IMR-90 (cell line): ENCODE measurements at regions not wholly inside any gene's neighbourhood (a gene's known extent, or its start where the extent isn't known, plus 50 kb on each side); places are given as distances from the start of the nearest gene placed in this dataset.

ENCODE experiments used
- ATAC-seq: fragments of 200-7000 bp; cut with Tn5 transposase; 2 replicates; pipeline ENCODE4 v1.9.1; 2020; ENCODE audit warnings: low read depth, mild to moderate bottlenecking, moderate library complexity
- BruUV-seq: library from RNA; stranded (reverse); fragments of 400-500 nt; replicated peaks from 2 replicates; lab custom pipeline; 2021; lab: Mats Ljungman, UMichigan
- CTCF ChIA-PET: fragments of 300-600 bp; formaldehyde crosslinking; extraction: SDS; loops from one replicate; lab custom pipeline; 2021; ENCODE audit warnings: antibody characterized with exemption; lab: Yijun Ruan, JAX
- POLR2A ChIA-PET: fragments of 300-600 bp; sonication (Branson Sonifier 250); formaldehyde crosslinking; loops from one replicate; lab custom pipeline; 2022; ENCODE audit warnings: antibody characterized with exemption; ENCODE audit not compliant: unreplicated experiment; lab: Charles Lee
- DNase-seq: peaks from one replicate; pipeline ENCODE4 v3.0.0; 2013
- H2AFZ ChIP-seq: replicated peaks from 2 replicates; pipeline ENCODE3; 2013; ENCODE audit warnings: low read length, mild to moderate bottlenecking; ENCODE audit not compliant: poor library complexity
- H2AK5ac ChIP-seq: 2 replicates; pipeline ENCODE4 v1.6.1; 2013; ENCODE audit warnings: low read depth, low read length, inconsistent platforms
- H2AK9ac ChIP-seq: replicated peaks from 2 replicates; pipeline ENCODE3; 2013; ENCODE audit warnings: mild to moderate bottlenecking, low read depth, low read length, moderate library complexity; ENCODE audit not compliant: poor library complexity
- H2BK120ac ChIP-seq: 2 replicates; pipeline ENCODE4 v1.6.1; 2013; ENCODE audit warnings: low read depth, low read length, inconsistent platforms
- H2BK15ac ChIP-seq: 3 replicates; pipeline ENCODE4 v1.6.1; 2013; ENCODE audit warnings: low read depth, low read length, inconsistent platforms
- H2BK20ac ChIP-seq: 2 replicates; pipeline ENCODE4 v1.6.1; 2013; ENCODE audit warnings: low read depth, mild to moderate bottlenecking, inconsistent platforms, low read length, moderate library complexity
- H2BK5ac ChIP-seq: 2 replicates; pipeline ENCODE4 v1.6.1; 2013; ENCODE audit warnings: mild to moderate bottlenecking, low read depth, low read length, inconsistent platforms; ENCODE audit not compliant: poor library complexity, severe bottlenecking
- H3K14ac ChIP-seq: replicated peaks from 2 replicates; pipeline ENCODE4 v1.6.1; 2013; ENCODE audit warnings: low read depth, low read length, inconsistent platforms
- H3K18ac ChIP-seq: 2 replicates; pipeline ENCODE4 v1.6.1; 2013; ENCODE audit warnings: low read depth, low read length, control low read depth
- H3K23ac ChIP-seq: 2 replicates; pipeline ENCODE4 v1.6.1; 2013; ENCODE audit warnings: low read depth, low read length, inconsistent platforms
- H3K27ac ChIP-seq: 2 replicates; pipeline ENCODE4 v1.5.1; 2013; ENCODE audit warnings: mild to moderate bottlenecking, control low read depth, low read length; ENCODE audit not compliant: insufficient read depth
- H3K27me3 ChIP-seq: 2 replicates; pipeline ENCODE4 v1.6.1; 2013; ENCODE audit warnings: low read length; ENCODE audit not compliant: control insufficient read depth, insufficient read depth
- H3K36me3 ChIP-seq: 2 replicates; pipeline ENCODE4 v1.6.1; 2013; ENCODE audit warnings: low read length, mixed read lengths; ENCODE audit not compliant: control insufficient read depth, insufficient read depth
- H3K4ac ChIP-seq: 2 replicates; pipeline ENCODE4 v1.6.1; 2013; ENCODE audit warnings: low read depth, low read length, inconsistent platforms
- H3K4me1 ChIP-seq: 2 replicates; pipeline ENCODE4 v1.6.1; 2013; ENCODE audit warnings: low read length, mixed read lengths; ENCODE audit not compliant: control insufficient read depth, insufficient read depth
- H3K4me2 ChIP-seq: 2 replicates; pipeline ENCODE4 v1.6.1; 2013; ENCODE audit warnings: low read depth, mild to moderate bottlenecking, control low read depth, low read length, moderate library complexity
- H3K4me3 ChIP-seq: 2 replicates; pipeline ENCODE4 v1.5.1; 2013; ENCODE audit warnings: low read depth, mild to moderate bottlenecking, control low read depth, low read length, moderate library complexity; ENCODE audit not compliant: insufficient read depth
- H3K56ac ChIP-seq: 2 replicates; pipeline ENCODE4 v1.6.1; 2013; ENCODE audit warnings: low read length, inconsistent platforms; ENCODE audit not compliant: insufficient read depth; ENCODE audit errors: extremely low read depth
- H3K79me1 ChIP-seq, 2 experiments: 2 replicates each; pipeline ENCODE4 v1.6.1; 2013; ENCODE audit warnings: low read length in 2 of 2, inconsistent platforms in 1 of 2, low read depth in 1 of 2
- H3K9ac ChIP-seq: 2 replicates; pipeline ENCODE4 v1.6.1; 2013; ENCODE audit warnings: low read depth, low read length, control low read depth
- H3K9me1 ChIP-seq: 2 replicates; pipeline ENCODE4 v1.6.1; 2013; ENCODE audit warnings: low read length, inconsistent platforms; ENCODE audit not compliant: insufficient read depth
- H3K9me3 ChIP-seq: 2 replicates; pipeline ENCODE4 v1.6.1; 2013; ENCODE audit warnings: low read length; ENCODE audit not compliant: control insufficient read depth, insufficient read depth
- H4K20me1 ChIP-seq: 2 replicates; pipeline ENCODE4 v1.6.1; 2013; ENCODE audit warnings: low read length, inconsistent platforms; ENCODE audit not compliant: insufficient read depth
- H4K5ac ChIP-seq: 2 replicates; pipeline ENCODE4 v1.6.1; 2013; ENCODE audit warnings: mild to moderate bottlenecking, low read depth, low read length, control low read depth
- H4K8ac ChIP-seq, 2 experiments: 2 replicates each; pipeline ENCODE4 v1.6.1; 2013; ENCODE audit warnings: low read depth in 2 of 2, low read length in 2 of 2, control low read depth in 1 of 2, inconsistent platforms in 1 of 2
- H4K91ac ChIP-seq: 2 replicates; pipeline ENCODE4 v1.6.1; 2013; ENCODE audit warnings: low read depth, low read length, inconsistent platforms; ENCODE audit not compliant: insufficient read depth
- CHD1 ChIP-seq: IDR thresholded peaks from 2 replicates; pipeline ENCODE4 v1.6.1; 2012; ENCODE audit warnings: low read depth, low read length, improper control_type of control experiment
- CTCF ChIP-seq: conservative IDR thresholded peaks from 2 replicates; pipeline ENCODE4 v1.5.1; 2012; ENCODE audit warnings: mild to moderate bottlenecking, low read depth, low read length, improper control_type of control experiment
- ELK1 ChIP-seq: fragments of 150-350 bp; IDR thresholded peaks from 2 replicates; pipeline ENCODE4 v1.6.1; 2016; ENCODE audit warnings: low read depth, mild to moderate bottlenecking, low read length, moderate library complexity, borderline replicate concordance
- FOS ChIP-seq: fragments of 150-350 bp; IDR thresholded peaks from 2 replicates; pipeline ENCODE4 v1.6.1; 2016; ENCODE audit warnings: low read depth, low read length
- MAFK ChIP-seq: IDR thresholded peaks from 2 replicates; pipeline ENCODE4 v1.6.1; 2012; ENCODE audit warnings: low read depth, low read length, improper control_type of control experiment
- MAZ ChIP-seq: IDR thresholded peaks from 2 replicates; pipeline ENCODE4 v1.6.1; 2012; ENCODE audit warnings: low read depth, mild to moderate bottlenecking, low read length, improper control_type of control experiment, moderate library complexity, borderline replicate concordance
- MXI1 ChIP-seq: IDR thresholded peaks from 2 replicates; pipeline ENCODE4 v1.6.1; 2012; ENCODE audit warnings: low read depth, mild to moderate bottlenecking, low read length, moderate library complexity, borderline replicate concordance
- NFE2L2 ChIP-seq: fragments of 150-350 bp; IDR thresholded peaks from 2 replicates; pipeline ENCODE4 v1.6.1; 2016; ENCODE audit warnings: low read depth, mild to moderate bottlenecking, low read length
- RAD21 ChIP-seq: IDR thresholded peaks from 2 replicates; pipeline ENCODE4 v1.6.1; 2012; ENCODE audit warnings: low read length, improper control_type of control experiment
- RCOR1 ChIP-seq: IDR thresholded peaks from 2 replicates; pipeline ENCODE4 v1.6.1; 2012; ENCODE audit warnings: mild to moderate bottlenecking, low read length, improper control_type of control experiment; ENCODE audit not compliant: insufficient replicate concordance
- RFX5 ChIP-seq: IDR thresholded peaks from 2 replicates; pipeline ENCODE4 v1.8.0; 2012; ENCODE audit warnings: low read depth, mild to moderate bottlenecking, low read length, moderate library complexity
- SMC3 ChIP-seq: fragments of 150-350 bp; IDR thresholded peaks from 2 replicates; pipeline ENCODE4 v1.6.1; 2016; ENCODE audit warnings: low read depth, mild to moderate bottlenecking, antibody characterized with exemption, low read length, moderate library complexity
- USF2 ChIP-seq: fragments of 150-350 bp; IDR thresholded peaks from 2 replicates; pipeline ENCODE4 v1.6.1; 2017; ENCODE audit warnings: mild to moderate bottlenecking, antibody characterized with exemption, low read length, low read depth
- WGBS, 2 experiments: methylation state at CpG; one replicate each; pipeline versions ENCODE4 v1.1.5 to v1.1.7; 2013; ENCODE audit warnings: missing lambda C conversion rate in 2 of 2; ENCODE audit not compliant: insufficient read length in 1 of 2; ENCODE audit errors: extremely low coverage in 2 of 2; 5-methylcytosine and 5-hydroxymethylcytosine counted together
- dilution Hi-C: fragments of 300-500 bp; cut with HindIII; formaldehyde crosslinking; loops from one replicate; pipeline ENCODE4 v1.14.3; 2018; ENCODE audit warnings: low sequenced_read_pairs; ENCODE audit not compliant: unreplicated experiment
- in situ Hi-C: fragments of 300-500 bp; cut with MboI; formaldehyde crosslinking; loops from 3 replicates; pipeline ENCODE4 v1.14.3; 2019; ENCODE audit warnings: low sequenced_read_pairs, inconsistent platforms, mixed read lengths
- intact Hi-C: fragments of 100-400 bp; cut with micrococcal nuclease; formaldehyde crosslinking; loops from 2 replicates; pipeline ENCODE4 v1.10.0; 2022

GRCh38 chr1:219066631-219067349 is 106.9 kb upstream of the LYPLAL1 start:
- Histone ChIP-seq H3K27ac (peak overlapping the region; percentile 26; the same call in 1 of the 2 replicates), H3K9me1 (peaks cover 3% of the 10 kb centered on the region; the same call in 1 of the 2 replicates), H3K56ac (no peak overlapping the region), H3K4me1 (peaks cover 2% of the 10 kb centered on the region), H3K4me3 (no peak overlapping the region), H3K14ac (0 out of 2 replicates have a peak overlapping the region, but pooled peaks have one; percentile 46), H2AK5ac (no peak overlapping the region), H2AK9ac (no peak overlapping the region), H2BK20ac (peak overlapping the region; percentile 21), H3K4ac (peak overlapping the region; percentile 77; the same call in 1 of the 2 replicates), H4K20me1 (no peaks in the 10 kb centered on the region), H3K9me3 (no peaks in the 10 kb centered on the region; the same call in 1 of the 2 replicates), H4K5ac (no peak overlapping the region; the same call in 1 of the 2 replicates), H4K8ac (peak overlapping the region; percentile 44 to 52; a peak in 3 of 4 replicates), H3K27me3 (no peaks in the 10 kb centered on the region), H3K79me1 (no peaks in the 10 kb centered on the region), H3K9ac (no peak overlapping the region), H3K4me2 (no peak overlapping the region), H3K18ac (peak overlapping the region; percentile 64; the same call in 1 of the 2 replicates), H3K36me3 (no peaks in the 10 kb centered on the region), H2BK5ac (no peak overlapping the region), H2AFZ (no peak overlapping the region), H4K91ac (peak overlapping the region; percentile 48; the same call in 1 of the 2 replicates), H3K23ac (no peak overlapping the region), H2BK15ac (peak overlapping the region; percentile 91; the same call in 1 of the 3 replicates), H2BK120ac (peak overlapping the region; percentile 62)
- WGBS, 2 experiments, result no CpG with 5 or more reads among the region's 1 CpG
- dilution Hi-C loops (no loop called here), in situ Hi-C loops (loop anchor here (5.0 to 10.0 kb wide), 2 partner anchors 582 to 719 kb away; partner anchors contain the start of gene TGFB2), intact Hi-C loops (loop anchor here (1.0 to 5.0 kb wide), 12 partner anchors 106 to 736 kb away; partner anchors contain the start of gene LYPLAL1)
- CTCF ChIA-PET, result interaction anchor here (0.6 to 1.4 kb wide), 15 partner anchors 32 to 736 kb away, joined by 3 to 6 read pairs (median 3); partner anchors contain the start of gene TGFB2
- POLR2A ChIA-PET, result interaction anchor here (0.6 kb wide), 1 partner anchor 250 kb away, joined by 3 read pairs; no protein-coding TSS in a partner anchor
- peak; percentile 59 for DNase-seq
- peak; percentile 79 for ATAC-seq
- no TSS peak for BruUV-seq
- TF ChIP-seq CTCF (peak; percentile 74), SMC3 (peak; percentile 68), FOS (no peak), MXI1 (no peak), MAFK (no peak), NFE2L2 (no peak), RFX5 (no peak), RAD21 (peak; percentile 85), RCOR1 (no peak), MAZ (no peak), ELK1 (no peak), CHD1 (no peak), USF2 (no peak)
